ENCODE measurements at regions not wholly inside any gene's neighbourhood (a gene's known extent, or its start where the extent isn't known, plus 50 kb on each side); places are given as distances from the start of the nearest gene placed in this dataset.

GRCh38 chr1:239436286-239436685, 49.9 kb downstream of the CHRM3 start:
- no peak for DNase-seq
- in situ Hi-C loops (cut with MboI; ENCODE audit: low pct_unique_long_range_greater_than_20kb, low sequenced_read_pairs) = no loop called here

GRCh38 chr1:239437822-239438221, 51.5 kb downstream of the CHRM3 start:
- in situ Hi-C loops (cut with MboI; ENCODE audit: low pct_unique_long_range_greater_than_20kb, low sequenced_read_pairs) = no loop called here
- DNase-seq = no peak

GRCh38 chr1:239438891-239439290, 52.5 kb downstream of the CHRM3 start:
- in situ Hi-C loops (cut with MboI; ENCODE audit: low pct_unique_long_range_greater_than_20kb, low sequenced_read_pairs) = no loop called here

GRCh38 chr1:239443361-239443760, 57.0 kb downstream of the CHRM3 start:
- in situ Hi-C loops (cut with MboI; ENCODE audit: low pct_unique_long_range_greater_than_20kb, low sequenced_read_pairs) = no loop called here
- DNase-seq = no peak

More at GRCh38 chr1:239438891-239439290, 52.5 kb downstream of the CHRM3 start:
- DNase-seq = no peak

GRCh38 chr1:239446611-239447010, 60.2 kb downstream of the CHRM3 start:
- in situ Hi-C loops (cut with MboI; ENCODE audit: low pct_unique_long_range_greater_than_20kb, low sequenced_read_pairs) = no loop called here
- DNase-seq = no peak

- DNase-seq = no peak
- in situ Hi-C loops (cut with MboI; ENCODE audit: low pct_unique_long_range_greater_than_20kb, low sequenced_read_pairs) = no loop called here
Measured at GRCh38 chr1:239448911-239449310, 62.5 kb downstream of the CHRM3 start.

GRCh38 chr1:239455743-239456142, 69.4 kb downstream of the CHRM3 start:
- in situ Hi-C loops (cut with MboI; ENCODE audit: low pct_unique_long_range_greater_than_20kb, low sequenced_read_pairs) = no loop called here
- no peak for DNase-seq

- in situ Hi-C loops (cut with MboI; ENCODE audit: low pct_unique_long_range_greater_than_20kb, low sequenced_read_pairs) = no loop called here
- no peak for DNase-seq
Measured at GRCh38 chr1:239456788-239457187, 70.4 kb downstream of the CHRM3 start.

- in situ Hi-C loops (cut with MboI; ENCODE audit: low pct_unique_long_range_greater_than_20kb, low sequenced_read_pairs) = no loop called here
- DNase-seq = peak; percentile 8
Measured at GRCh38 chr1:239457491-239458143, 71.2 kb downstream of the CHRM3 start.

GRCh38 chr1:239458144-239458500, 71.8 kb downstream of the CHRM3 start:
- in situ Hi-C loops (cut with MboI; ENCODE audit: low pct_unique_long_range_greater_than_20kb, low sequenced_read_pairs) = no loop called here
- peak; percentile 21 for DNase-seq

- in situ Hi-C loops (cut with MboI; ENCODE audit: low pct_unique_long_range_greater_than_20kb, low sequenced_read_pairs) = no loop called here
Measured at GRCh38 chr1:239467730-239468129, 81.4 kb downstream of the CHRM3 start.

GRCh38 chr1:239478069-239478468, 91.7 kb downstream of the CHRM3 start:
- no peak for DNase-seq
- in situ Hi-C loops (cut with MboI; ENCODE audit: low pct_unique_long_range_greater_than_20kb, low sequenced_read_pairs) = no loop called here

More at GRCh38 chr1:239467730-239468129, 81.4 kb downstream of the CHRM3 start:
- DNase-seq = no peak

GRCh38 chr1:239483391-239483790, 97.0 kb downstream of the CHRM3 start:
- in situ Hi-C loops (cut with MboI; ENCODE audit: low pct_unique_long_range_greater_than_20kb, low sequenced_read_pairs) = no loop called here
- DNase-seq = peak; percentile 22

- DNase-seq = no peak
- in situ Hi-C loops (cut with MboI; ENCODE audit: low pct_unique_long_range_greater_than_20kb, low sequenced_read_pairs) = no loop called here
Measured at GRCh38 chr1:239493811-239494414, 107.5 kb downstream of the CHRM3 start.

- in situ Hi-C loops (cut with MboI; ENCODE audit: low pct_unique_long_range_greater_than_20kb, low sequenced_read_pairs) = no loop called here
- no peak for DNase-seq
Measured at GRCh38 chr1:239505094-239505493, 118.7 kb downstream of the CHRM3 start.

GRCh38 chr1:239507826-239508225, 121.5 kb downstream of the CHRM3 start:
- in situ Hi-C loops (cut with MboI; ENCODE audit: low pct_unique_long_range_greater_than_20kb, low sequenced_read_pairs) = no loop called here
- DNase-seq = no peak

- no peak for DNase-seq
- in situ Hi-C loops (cut with MboI; ENCODE audit: low pct_unique_long_range_greater_than_20kb, low sequenced_read_pairs) = no loop called here
Measured at GRCh38 chr1:239511875-239512274, 125.5 kb downstream of the CHRM3 start.

GRCh38 chr1:239516579-239516978, 130.2 kb downstream of the CHRM3 start:
- in situ Hi-C loops (cut with MboI; ENCODE audit: low pct_unique_long_range_greater_than_20kb, low sequenced_read_pairs) = no loop called here
- no peak for DNase-seq

GRCh38 chr1:239526391-239526790, 140.0 kb downstream of the CHRM3 start:
- DNase-seq = no peak
- in situ Hi-C loops (cut with MboI; ENCODE audit: low pct_unique_long_range_greater_than_20kb, low sequenced_read_pairs) = no loop called here

- in situ Hi-C loops (cut with MboI; ENCODE audit: low pct_unique_long_range_greater_than_20kb, low sequenced_read_pairs) = no loop called here
- DNase-seq = no peak
Measured at GRCh38 chr1:239527051-239527693, 140.8 kb downstream of the CHRM3 start.
